Stimulated activated CD8-positive, alpha-beta memory T cell treated with anti-CD3 and anti-CD28 coated beads, Interleukin-15, amount 100 ng/mL, for 48 hours (primary cell): ENCODE measurements at regions not wholly inside any gene's neighbourhood (a gene's known extent, or its start where the extent isn't known, plus 50 kb on each side); places are given as distances from the start of the nearest gene placed in this dataset.
"Not testable (repeated sequence)": the region's sequence is repeated elsewhere in the genome, so short reads cannot be mapped to it uniquely, and the experiment has no call there.

ENCODE experiments used
- DNase-seq, 2 donors: peaks; one replicate each; pipeline ENCODE4 v3.0.0-alpha.2; 2020; ENCODE audit warnings: low read depth in 2 of 2

- DNase-seq: no peak
Measured at GRCh38 chr12:47610686-47611252, 95.1 kb downstream of the RPAP3 start.

GRCh38 chr12:47609806-47610205 is 96.0 kb downstream of the RPAP3 start:
- no peak for DNase-seq

- DNase-seq: not testable (repeated sequence)
Measured at GRCh38 chr12:47608671-47609070, 97.2 kb downstream of the RPAP3 start.

GRCh38 chr12:47604221-47604873 is 101.5 kb downstream of the RPAP3 start:
- no peak for DNase-seq

GRCh38 chr12:47602949-47603558 is 102.8 kb downstream of the RPAP3 start:
- DNase-seq: no peak

- no peak for DNase-seq
Measured at GRCh38 chr12:47602325-47602724, 103.5 kb downstream of the RPAP3 start.

GRCh38 chr12:47601071-47601470 is 104.8 kb downstream of the RPAP3 start:
- DNase-seq: no peak

- DNase-seq: no peak
Measured at GRCh38 chr12:47591795-47592194, 114.0 kb downstream of the RPAP3 start.

GRCh38 chr12:47591361-47591791 is 114.5 kb downstream of the RPAP3 start:
- no peak for DNase-seq

GRCh38 chr12:47590771-47591360 is 115.0 kb downstream of the RPAP3 start:
- DNase-seq: no peak

GRCh38 chr12:47586952-47587669 is 118.7 kb downstream of the RPAP3 start:
- DNase-seq: no peak

GRCh38 chr12:47585507-47585906 is 120.3 kb downstream of the RPAP3 start:
- no peak for DNase-seq

GRCh38 chr12:47578836-47579235 is 127.0 kb downstream of the RPAP3 start:
- DNase-seq: no peak

- no peak for DNase-seq
Measured at GRCh38 chr12:47577206-47577989, 128.4 kb downstream of the RPAP3 start.

- DNase-seq: no peak
Measured at GRCh38 chr12:47576289-47576945, 129.4 kb downstream of the RPAP3 start.

- no peak for DNase-seq
Measured at GRCh38 chr12:47574252-47575021, 131.4 kb downstream of the RPAP3 start.

- DNase-seq: no peak
Measured at GRCh38 chr12:47573146-47573659, 132.6 kb downstream of the RPAP3 start.

GRCh38 chr12:47570151-47570550 is 135.7 kb downstream of the RPAP3 start:
- DNase-seq: no peak

GRCh38 chr12:47562201-47562600 is 143.6 kb downstream of the RPAP3 start:
- DNase-seq: no peak

GRCh38 chr12:47561746-47562145 is 144.1 kb downstream of the RPAP3 start:
- DNase-seq: no peak
